SK-N-MC (cell line): ENCODE measurements at regions not wholly inside any gene's neighbourhood (a gene's known extent, or its start where the extent isn't known, plus 50 kb on each side); places are given as distances from the start of the nearest gene placed in this dataset.

Experiments
- EZH2 ChIP-seq: fragments of 200-600 bp; sonication (generic); IDR thresholded peaks from one replicate; pipeline ENCODE4 v1.6.1; 2017; ENCODE audit warnings: antibody characterized with exemption
- POLR2AphosphoS5 ChIP-seq: IDR thresholded peaks from 2 replicates; pipeline ENCODE4 v1.6.1; 2012; ENCODE audit warnings: mild to moderate bottlenecking, low read depth, low read length, borderline replicate concordance

GRCh38 chr1:30315185-30315960, 408.0 kb downstream of the MATN1 start:
- TF ChIP-seq POLR2AphosphoS5 = no peak
- TF ChIP-seq EZH2 = no peak
